ENCODE measurements at regions not wholly inside any gene's neighbourhood (a gene's known extent, or its start where the extent isn't known, plus 50 kb on each side); places are given as distances from the start of the nearest gene placed in this dataset.

DNA sequence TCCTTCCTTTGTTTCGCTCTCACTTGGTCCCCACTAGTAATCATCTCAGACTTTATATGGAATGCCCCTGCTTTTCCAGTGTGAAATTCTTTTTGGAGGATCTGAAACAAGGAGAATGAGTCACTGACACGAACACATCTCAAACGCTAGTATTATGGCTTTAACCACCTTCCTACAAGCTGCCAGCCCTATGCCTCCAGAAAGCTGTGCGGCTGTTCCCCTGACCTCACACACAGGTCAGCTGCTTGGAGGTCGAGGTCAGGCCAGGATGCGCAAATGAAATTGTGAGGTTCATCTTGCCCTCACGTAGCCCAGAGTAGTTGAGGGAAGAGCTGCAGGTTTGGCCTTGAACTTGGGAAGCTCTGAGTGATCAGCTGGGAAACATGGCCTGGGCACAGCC, 449.8 kb downstream of the FGF9 start:
- TF ChIP-seq, protein P1, sequence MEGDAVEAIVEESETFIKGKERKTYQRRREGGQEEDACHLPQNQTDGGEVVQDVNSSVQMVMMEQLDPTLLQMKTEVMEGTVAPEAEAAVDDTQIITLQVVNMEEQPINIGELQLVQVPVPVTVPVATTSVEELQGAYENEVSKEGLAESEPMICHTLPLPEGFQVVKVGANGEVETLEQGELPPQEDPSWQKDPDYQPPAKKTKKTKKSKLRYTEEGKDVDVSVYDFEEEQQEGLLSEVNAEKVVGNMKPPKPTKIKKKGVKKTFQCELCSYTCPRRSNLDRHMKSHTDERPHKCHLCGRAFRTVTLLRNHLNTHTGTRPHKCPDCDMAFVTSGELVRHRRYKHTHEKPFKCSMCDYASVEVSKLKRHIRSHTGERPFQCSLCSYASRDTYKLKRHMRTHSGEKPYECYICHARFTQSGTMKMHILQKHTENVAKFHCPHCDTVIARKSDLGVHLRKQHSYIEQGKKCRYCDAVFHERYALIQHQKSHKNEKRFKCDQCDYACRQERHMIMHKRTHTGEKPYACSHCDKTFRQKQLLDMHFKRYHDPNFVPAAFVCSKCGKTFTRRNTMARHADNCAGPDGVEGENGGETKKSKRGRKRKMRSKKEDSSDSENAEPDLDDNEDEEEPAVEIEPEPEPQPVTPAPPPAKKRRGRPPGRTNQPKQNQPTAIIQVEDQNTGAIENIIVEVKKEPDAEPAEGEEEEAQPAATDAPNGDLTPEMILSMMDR (conservative IDR thresholded peaks at IDR 0.05; ENCODE audit: low read depth, low read length) = no peak
- TF ChIP-seq POLR2A (IDR thresholded peaks at IDR 0.05; ENCODE audit: low read depth, low read length) (no peak), CEBPB (IDR thresholded peaks at IDR 0.05; ENCODE audit: low read depth, low read length) (no peak), RFX5 (IDR thresholded peaks at IDR 0.05; ENCODE audit: low read depth, low read length) (no peak), RAD21 (IDR thresholded peaks at IDR 0.05; ENCODE audit: low read length) (no peak), MAFK (IDR thresholded peaks at IDR 0.05; ENCODE audit: low read depth, low read length) (no peak), MXI1 (IDR thresholded peaks at IDR 0.05; ENCODE audit: borderline replicate concordance, low read depth, low read length) (no peak), SMC3 (IDR thresholded peaks at IDR 0.05; ENCODE audit: low read depth, low read length) (no peak)
- TF ChIP-seq, protein P2, sequence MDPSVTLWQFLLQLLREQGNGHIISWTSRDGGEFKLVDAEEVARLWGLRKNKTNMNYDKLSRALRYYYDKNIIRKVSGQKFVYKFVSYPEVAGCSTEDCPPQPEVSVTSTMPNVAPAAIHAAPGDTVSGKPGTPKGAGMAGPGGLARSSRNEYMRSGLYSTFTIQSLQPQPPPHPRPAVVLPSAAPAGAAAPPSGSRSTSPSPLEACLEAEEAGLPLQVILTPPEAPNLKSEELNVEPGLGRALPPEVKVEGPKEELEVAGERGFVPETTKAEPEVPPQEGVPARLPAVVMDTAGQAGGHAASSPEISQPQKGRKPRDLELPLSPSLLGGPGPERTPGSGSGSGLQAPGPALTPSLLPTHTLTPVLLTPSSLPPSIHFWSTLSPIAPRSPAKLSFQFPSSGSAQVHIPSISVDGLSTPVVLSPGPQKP (IDR thresholded peaks at IDR 0.05; ENCODE audit: borderline replicate concordance, low read depth, low read length) = no peak
- TF ChIP-seq, protein P3, sequence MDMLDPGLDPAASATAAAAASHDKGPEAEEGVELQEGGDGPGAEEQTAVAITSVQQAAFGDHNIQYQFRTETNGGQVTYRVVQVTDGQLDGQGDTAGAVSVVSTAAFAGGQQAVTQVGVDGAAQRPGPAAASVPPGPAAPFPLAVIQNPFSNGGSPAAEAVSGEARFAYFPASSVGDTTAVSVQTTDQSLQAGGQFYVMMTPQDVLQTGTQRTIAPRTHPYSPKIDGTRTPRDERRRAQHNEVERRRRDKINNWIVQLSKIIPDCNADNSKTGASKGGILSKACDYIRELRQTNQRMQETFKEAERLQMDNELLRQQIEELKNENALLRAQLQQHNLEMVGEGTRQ (IDR thresholded peaks at IDR 0.05; ENCODE audit: low read depth, low read length) = no peak
